Body of pancreas (tissue), 4 donors: ENCODE measurements at regions not wholly inside any gene's neighbourhood (a gene's known extent, or its start where the extent isn't known, plus 50 kb on each side); places are given as distances from the start of the nearest gene placed in this dataset.

Experiments used
- ATAC-seq: fragments of 150-250 bp; one replicate; pipeline ENCODE4 v1.9.1; 2016
- DNase-seq, 4 donors: peaks; one replicate each; pipeline ENCODE4 v3.0.0-alpha.2; 2019
- H3K27ac ChIP-seq, 4 donors: fragments of 200-600 bp; sonication (generic); 1 replicate in 3 of 4; 2 replicates in 1 of 4; pipeline versions ENCODE4 v1.5.1 to v1.6.1; 2016 to 2019; ENCODE audit warnings: mild to moderate bottlenecking in 1 of 4, mixed read lengths in 1 of 4, moderate library complexity in 1 of 4
- H3K27me3 ChIP-seq, 2 donors: fragments of 200-600 bp; sonication (generic); one replicate each; pipeline ENCODE4 v1.6.0; 2016; ENCODE audit warnings: mild to moderate bottlenecking in 1 of 2
- H3K36me3 ChIP-seq, 2 donors: fragments of 200-600 bp; sonication (generic); replicated peaks in 1 of 2; 2 replicates each; pipeline ENCODE4 v1.5.1; 2016; ENCODE audit warnings: low read depth in 2 of 2; ENCODE audit not compliant: insufficient read depth in 1 of 2
- H3K4me1 ChIP-seq: fragments of 200-600 bp; sonication (generic); one replicate; pipeline ENCODE4 v1.6.0; 2016
- H3K4me3 ChIP-seq, 2 donors: fragments of 200-600 bp; sonication (generic); 1 replicate in 1 of 2; 2 replicates in 1 of 2; pipeline ENCODE4 v1.5.1; 2016 to 2019
- H3K9me3 ChIP-seq, 3 donors: fragments of 200-600 bp; sonication (generic); 1 replicate in 2 of 3; 2 replicates in 1 of 3; pipeline ENCODE4 v1.5.1; 2016
- CTCF ChIP-seq, 7 experiments: fragments of 450-650 bp in 4 of 7; fragments of 200-600 bp in 3 of 7; sonication (generic) in 3 of 7; IDR thresholded peaks; one replicate each; pipeline ENCODE4 v1.5.1; 2016 to 2019; ENCODE audit warnings: antibody characterized with exemption in 7 of 7
- POLR2A ChIP-seq, 3 donors: fragments of 450-650 bp; IDR thresholded peaks; one replicate each; pipeline ENCODE4 v1.6.1; 2016; ENCODE audit warnings: antibody characterized with exemption in 3 of 3, mild to moderate bottlenecking in 2 of 3
- WGBS, 2 donors: methylation state at CpG; one replicate each; pipeline ENCODE4 v1.1.5; 2017; 5-methylcytosine and 5-hydroxymethylcytosine counted together
- intact Hi-C: fragments of 100-400 bp; cut with DNase I; formaldehyde crosslinking; loops from one replicate; pipeline ENCODE4 v1.15.1; 2023

GRCh38 chr12:126424696-126425095 is 1359.5 kb downstream of the AACS start:
- Histone ChIP-seq H3K9me3 (no peaks in the 10 kb centered on the region), H3K36me3 (no peaks in the 10 kb centered on the region), H3K4me3 (no peak overlapping the region), H3K4me1 (no peaks in the 10 kb centered on the region), H3K27ac (no peak overlapping the region), H3K27me3 (no peaks in the 10 kb centered on the region)
- intact Hi-C loops, result no loop called here
- 59 to 60% methylated on average over 3 of the region's 3 CpGs for WGBS, 2 donors
- no peak for DNase-seq
- no peak for TF ChIP-seq POLR2A (IDR thresholded peaks at IDR 0.05)
- no peak for TF ChIP-seq CTCF (IDR thresholded peaks at IDR 0.05)
- no peak for ATAC-seq

- no peaks in the 10 kb centered on the region for H3K4me1 ChIP-seq
- WGBS, 2 donors, result 83 to 90% methylated on average over 7 of the region's 7 CpGs
- intact Hi-C loops, result no loop called here
- ATAC-seq (no peak), DNase-seq (no peak)
- H3K27ac ChIP-seq, result no peak overlapping the region
- H3K36me3 ChIP-seq, result no peaks in the 10 kb centered on the region
- TF ChIP-seq CTCF (IDR thresholded peaks at IDR 0.05) (no peak), POLR2A (IDR thresholded peaks at IDR 0.05) (no peak)
- no peaks in the 10 kb centered on the region for H3K27me3 ChIP-seq
- no peak overlapping the region for H3K4me3 ChIP-seq
- H3K9me3 ChIP-seq, result no peaks in the 10 kb centered on the region
Measured at GRCh38 chr12:126425264-126425663, 1360.0 kb downstream of the AACS start.

GRCh38 chr12:126428769-126429168 is 1363.5 kb downstream of the AACS start:
- DNase-seq (no peak), ATAC-seq (no peak)
- Histone ChIP-seq H3K27me3 (no peaks in the 10 kb centered on the region), H3K27ac (no peak overlapping the region), H3K4me1 (no peaks in the 10 kb centered on the region), H3K9me3 (no peaks in the 10 kb centered on the region), H3K36me3 (no peaks in the 10 kb centered on the region), H3K4me3 (no peak overlapping the region)
- TF ChIP-seq POLR2A (IDR thresholded peaks at IDR 0.05) (no peak), CTCF (IDR thresholded peaks at IDR 0.05) (no peak)
- intact Hi-C loops, result no loop called here
- WGBS, 2 donors, result 77 to 86% methylated on average over 5 of the region's 5 CpGs

GRCh38 chr12:126430921-126431320 is 1365.7 kb downstream of the AACS start:
- DNase-seq (no peak), ATAC-seq (no peak)
- H3K27me3 ChIP-seq, result no peaks in the 10 kb centered on the region
- TF ChIP-seq CTCF (IDR thresholded peaks at IDR 0.05) (no peak), POLR2A (IDR thresholded peaks at IDR 0.05) (no peak)
- no peak overlapping the region for H3K4me3 ChIP-seq
- H3K36me3 ChIP-seq, result no peaks in the 10 kb centered on the region
- no peak overlapping the region for H3K27ac ChIP-seq
- no peaks in the 10 kb centered on the region for H3K4me1 ChIP-seq
- H3K9me3 ChIP-seq, result no peaks in the 10 kb centered on the region
- intact Hi-C loops, result no loop called here
- 51 to 59% methylated on average over 2 of the region's 2 CpGs for whole genome bisulfite sequencing, 2 donors

- Histone ChIP-seq H3K27me3 (no peaks in the 10 kb centered on the region), H3K4me3 (no peak overlapping the region), H3K27ac (no peak overlapping the region), H3K36me3 (no peaks in the 10 kb centered on the region), H3K9me3 (no peaks in the 10 kb centered on the region), H3K4me1 (no peaks in the 10 kb centered on the region)
- ATAC-seq (no peak), DNase-seq (no peak)
- TF ChIP-seq POLR2A (IDR thresholded peaks at IDR 0.05) (no peak), CTCF (IDR thresholded peaks at IDR 0.05) (no peak)
- intact Hi-C loops, result no loop called here
- 71 to 74% methylated on average over 6 of the region's 6 CpGs for WGBS, 2 donors
Measured at GRCh38 chr12:126431767-126432166, 1366.5 kb downstream of the AACS start.
